NB4 (cell line): ENCODE measurements at regions not wholly inside any gene's neighbourhood (a gene's known extent, or its start where the extent isn't known, plus 50 kb on each side); places are given as distances from the start of the nearest gene placed in this dataset.

ENCODE experiments used
- CTCF ChIP-seq: IDR thresholded peaks from one replicate; pipeline ENCODE4 v1.5.1; 2012; ENCODE audit warnings: low read depth, low read length
- MYC ChIP-seq: IDR thresholded peaks from 2 replicates; pipeline ENCODE4 v1.6.1; 2011; ENCODE audit warnings: low read depth, low read length
- POLR2A ChIP-seq: IDR thresholded peaks from 2 replicates; pipeline ENCODE4 v1.6.1; 2011; ENCODE audit warnings: mild to moderate bottlenecking; ENCODE audit not compliant: insufficient read length; ENCODE audit errors: extremely low read depth

- no peak for TF ChIP-seq CTCF
- no peak for TF ChIP-seq POLR2A
- no peak for TF ChIP-seq MYC
Observed at GRCh38 chr11:110918351-110918750, 206.1 kb upstream of the ARHGAP20 start.
